Renal cortex interstitium (tissue), 11 donors: ENCODE measurements at regions not wholly inside any gene's neighbourhood (a gene's known extent, or its start where the extent isn't known, plus 50 kb on each side); places are given as distances from the start of the nearest gene placed in this dataset.
A peak's percentile ranks its signal among the peaks of the same experiment; 100 is the strongest.
"Not testable (repeated sequence)": the region's sequence is repeated elsewhere in the genome, so short reads cannot be mapped to it uniquely, and the experiment has no call there.

Source experiments
- DNase-seq, 11 donors: peaks; one replicate each; pipeline ENCODE4 v3.0.0-alpha.2; 2013; ENCODE audit warnings: low read depth in 9 of 11, low spot score in 4 of 11; ENCODE audit errors: extremely low read depth in 1 of 11

DNA sequence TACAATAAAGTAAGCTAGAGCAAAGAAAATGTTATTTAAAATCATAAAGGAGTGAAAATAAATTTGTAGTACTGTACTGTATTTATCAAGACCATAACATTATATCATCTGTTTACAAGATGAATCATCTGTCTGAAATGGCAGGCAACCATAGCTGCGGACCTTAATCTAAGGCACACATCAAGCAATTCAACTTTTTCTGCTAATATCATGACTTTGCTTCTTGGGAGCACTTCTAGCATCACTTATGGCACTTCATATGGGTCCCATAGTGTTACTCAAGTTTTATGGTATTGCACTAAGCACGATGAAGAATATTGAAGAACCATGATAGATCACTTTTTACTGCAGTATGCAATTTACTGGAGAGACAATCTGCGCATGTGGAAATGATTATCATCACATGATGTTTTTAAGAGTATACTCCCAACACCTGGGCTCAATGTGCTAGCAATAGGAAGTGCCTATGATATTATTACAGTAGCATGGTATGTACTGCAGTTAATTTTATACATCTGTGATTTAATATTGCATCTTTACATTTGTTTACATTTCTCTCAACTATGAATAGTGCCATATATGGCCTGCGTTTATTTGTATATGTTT, 137.7 kb upstream of the NECTIN3 start:
- no peak for DNase-seq

GRCh38 chr3:110938629-110939028, 133.0 kb upstream of the NECTIN3 start:
- DNase-seq: no peak

DNA sequence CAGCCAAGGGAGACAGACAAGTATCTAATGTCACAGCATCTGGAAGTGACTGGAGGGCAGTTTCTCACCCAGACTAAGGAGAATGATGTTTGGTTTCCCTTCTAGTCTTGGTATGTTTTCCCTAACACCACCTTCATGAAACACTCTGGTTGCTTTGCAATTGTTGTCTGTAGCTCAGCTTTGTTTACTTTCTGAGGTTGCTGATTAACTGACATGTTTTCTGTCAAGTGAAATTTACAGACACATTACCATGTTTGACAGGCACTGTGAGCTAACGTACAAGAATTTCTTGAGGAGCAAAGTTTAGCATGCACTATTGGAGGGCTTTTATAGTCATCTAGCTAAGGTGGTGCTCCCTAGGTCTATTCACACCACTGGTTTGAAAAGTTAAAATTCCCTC, 131.6 kb upstream of the NECTIN3 start:
- peak in 1 of 11 donors; percentile 12 for DNase-seq

DNA sequence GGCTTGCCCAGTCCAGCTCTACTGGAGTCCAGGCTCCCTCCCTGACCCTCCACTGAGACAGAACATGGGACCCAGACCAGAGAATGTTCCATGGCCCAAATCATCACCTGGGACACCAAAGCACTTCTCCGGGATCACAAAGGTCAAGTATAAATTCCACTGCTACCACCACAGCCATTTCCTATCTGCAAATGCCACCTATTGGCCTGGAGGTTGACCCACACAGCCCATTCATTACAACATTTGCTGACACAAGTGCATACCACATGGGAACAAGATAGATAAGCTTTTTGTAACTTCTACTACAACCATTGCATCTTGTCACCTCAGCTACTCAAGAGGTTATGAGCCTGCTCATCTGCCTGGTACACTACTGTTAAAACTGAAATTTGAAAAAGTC, 126.8 kb upstream of the NECTIN3 start:
- no peak for DNase-seq

GRCh38 chr3:110946810-110947209, 124.8 kb upstream of the NECTIN3 start:
- DNase-seq: no peak

DNA sequence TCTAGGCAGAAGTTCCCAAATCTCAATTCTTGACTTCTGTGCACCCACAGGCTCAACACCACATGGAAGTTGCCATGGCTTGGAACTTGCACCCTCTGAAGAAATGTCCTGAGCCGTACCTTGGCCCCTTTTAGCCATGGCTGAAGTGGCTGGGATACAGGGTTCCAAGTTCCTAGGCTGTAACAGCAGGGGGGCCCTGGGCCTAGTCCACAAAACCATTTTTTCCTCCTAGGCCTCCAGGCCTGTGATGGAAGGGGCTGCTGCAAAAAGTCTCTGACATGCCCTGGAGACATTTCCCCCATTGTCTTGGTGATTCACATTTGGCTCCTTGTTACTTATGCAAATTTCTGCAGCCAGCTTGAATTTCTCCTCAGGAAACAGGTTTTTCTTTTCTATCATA, 122.4 kb upstream of the NECTIN3 start:
- DNase-seq: not testable (repeated sequence)

DNA sequence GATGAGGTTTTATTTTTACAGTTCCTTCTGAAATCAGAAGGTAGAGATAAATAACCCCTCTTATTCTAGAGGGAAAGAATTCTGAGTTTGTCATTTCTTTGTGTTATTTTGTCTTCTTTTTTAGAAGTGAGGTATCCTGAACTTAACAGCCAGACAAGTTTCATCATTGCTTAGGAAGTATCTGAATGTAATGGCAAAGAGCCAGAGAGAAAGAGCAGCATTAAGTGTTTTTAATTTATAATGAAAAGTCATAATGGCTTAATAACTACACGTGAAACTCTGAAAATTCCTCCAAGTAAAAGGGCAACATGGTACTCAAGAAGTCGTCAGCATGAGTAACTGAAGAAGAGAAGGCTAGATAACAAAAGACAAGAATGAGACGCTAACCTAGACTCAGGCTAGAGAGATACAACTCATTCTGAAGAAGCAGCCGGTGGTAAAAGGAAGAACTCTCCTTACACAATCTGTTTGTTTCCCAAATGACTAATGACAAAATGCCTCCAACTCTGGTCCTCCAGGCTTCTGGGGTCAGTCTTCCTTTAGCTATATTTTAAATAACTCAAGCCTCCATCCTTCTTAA, 116.2 kb upstream of the NECTIN3 start:
- DNase-seq: no peak

DNA sequence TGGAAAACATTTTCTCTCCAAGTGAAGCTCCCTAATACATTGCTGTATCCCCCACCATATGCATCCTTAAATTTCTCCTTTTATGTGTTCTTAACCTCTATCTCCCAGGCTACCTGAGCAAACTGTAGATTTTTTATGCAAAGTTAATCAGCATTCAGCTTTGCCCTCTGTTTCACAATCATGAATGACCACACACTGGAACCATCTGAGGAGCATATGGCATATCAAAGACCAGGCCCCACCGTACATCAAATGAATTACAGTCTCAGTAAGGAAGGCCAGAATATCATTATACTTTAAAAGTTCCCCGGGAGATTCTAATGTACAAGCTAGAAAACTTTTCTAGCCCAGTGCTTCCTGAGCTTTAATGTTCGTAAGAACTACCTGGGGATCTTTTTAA, 115.5 kb upstream of the NECTIN3 start:
- no peak for DNase-seq

DNA sequence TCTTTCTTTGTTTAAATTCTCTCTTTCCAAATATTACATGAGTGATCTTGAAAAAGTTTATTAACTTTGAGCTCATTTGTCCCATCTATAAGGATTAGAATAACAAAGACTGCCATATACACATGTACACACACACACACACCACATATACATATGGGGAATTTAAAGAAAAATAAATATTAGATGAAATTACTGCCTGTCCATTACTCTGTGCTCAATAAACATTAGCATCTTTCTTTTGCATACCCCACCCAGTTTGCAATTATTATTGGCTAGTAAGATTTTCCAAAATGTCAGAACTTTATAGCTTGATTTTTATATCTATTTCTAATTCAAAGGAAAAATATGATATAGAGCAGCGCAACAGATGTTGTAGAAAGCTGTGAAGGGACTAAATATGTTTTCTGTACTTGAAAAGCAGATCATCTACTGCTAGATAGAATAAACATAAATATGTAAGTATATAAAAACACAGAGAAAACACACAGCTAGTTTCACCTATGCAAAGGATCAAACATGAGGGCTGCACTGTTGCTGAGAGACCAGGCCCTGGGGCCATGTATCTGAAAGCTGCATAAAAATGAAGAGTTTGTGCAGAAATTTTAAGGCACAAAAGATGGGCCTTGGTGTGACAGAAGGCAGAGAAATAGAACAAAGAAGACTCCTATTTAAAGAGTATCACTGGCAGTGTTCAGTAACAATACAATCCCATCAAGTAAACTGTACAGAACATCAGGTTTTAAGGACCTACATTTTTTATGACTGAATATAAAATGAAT, 114.2 kb upstream of the NECTIN3 start:
- DNase-seq: no peak

DNA sequence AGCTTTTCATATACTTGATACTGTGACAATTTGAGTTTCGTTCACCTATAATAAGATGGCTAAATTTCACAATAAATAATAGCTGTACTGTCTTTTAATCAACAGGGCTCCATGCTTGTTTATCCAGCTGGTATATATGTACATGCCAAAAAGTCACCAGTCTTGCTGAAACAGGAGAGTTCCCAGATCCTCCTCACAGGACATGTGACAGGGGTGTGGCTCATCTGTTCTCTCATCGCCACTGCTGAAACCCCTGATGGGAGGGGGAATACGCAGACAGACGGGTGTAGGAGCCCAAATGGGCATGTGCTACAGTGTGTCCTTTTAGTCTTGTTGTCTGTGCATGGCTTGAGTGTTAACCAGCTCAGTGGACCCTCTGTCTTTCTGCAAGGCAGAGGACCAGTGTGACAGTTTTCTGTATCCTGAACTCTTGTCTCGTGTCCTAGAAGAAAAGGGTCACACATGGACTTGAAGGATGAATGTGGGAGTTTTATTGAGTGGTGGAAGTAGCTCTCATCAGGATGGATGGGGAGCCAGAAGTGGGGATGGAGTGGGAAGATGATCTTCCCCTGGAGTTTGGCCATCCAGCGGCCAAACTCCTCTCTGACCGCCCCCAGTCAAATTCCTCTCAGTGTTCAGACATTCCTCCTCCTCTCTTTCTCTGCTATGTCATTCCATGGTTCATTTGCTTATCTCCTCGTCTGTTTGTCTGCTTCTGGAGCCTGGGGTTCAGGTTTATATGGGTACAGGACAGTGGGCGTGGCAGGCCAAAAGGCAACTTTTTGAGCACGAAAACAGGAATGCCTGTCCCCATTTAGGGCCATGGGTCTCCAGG, 113.1 kb upstream of the NECTIN3 start:
- DNase-seq: no peak

DNA sequence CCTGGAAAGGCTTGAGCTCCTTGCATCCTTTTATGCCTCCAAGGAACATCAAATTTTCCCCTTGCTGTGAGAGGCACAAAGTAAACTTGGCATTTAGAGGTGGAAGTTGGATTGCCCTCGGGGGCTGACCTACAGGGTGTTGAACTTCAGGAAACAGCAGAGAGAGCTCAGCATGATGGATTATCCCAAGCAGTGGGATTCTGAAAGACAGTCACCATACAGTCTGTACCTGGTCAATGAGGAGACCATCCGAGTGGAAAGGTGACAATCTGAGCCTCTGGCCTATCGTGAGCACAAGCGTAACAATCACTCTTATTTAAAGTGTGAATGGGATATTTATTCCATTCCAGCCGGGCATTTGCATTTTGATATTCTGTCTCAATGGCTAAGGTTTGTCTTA, 105.6 kb upstream of the NECTIN3 start:
- DNase-seq: no peak

DNA sequence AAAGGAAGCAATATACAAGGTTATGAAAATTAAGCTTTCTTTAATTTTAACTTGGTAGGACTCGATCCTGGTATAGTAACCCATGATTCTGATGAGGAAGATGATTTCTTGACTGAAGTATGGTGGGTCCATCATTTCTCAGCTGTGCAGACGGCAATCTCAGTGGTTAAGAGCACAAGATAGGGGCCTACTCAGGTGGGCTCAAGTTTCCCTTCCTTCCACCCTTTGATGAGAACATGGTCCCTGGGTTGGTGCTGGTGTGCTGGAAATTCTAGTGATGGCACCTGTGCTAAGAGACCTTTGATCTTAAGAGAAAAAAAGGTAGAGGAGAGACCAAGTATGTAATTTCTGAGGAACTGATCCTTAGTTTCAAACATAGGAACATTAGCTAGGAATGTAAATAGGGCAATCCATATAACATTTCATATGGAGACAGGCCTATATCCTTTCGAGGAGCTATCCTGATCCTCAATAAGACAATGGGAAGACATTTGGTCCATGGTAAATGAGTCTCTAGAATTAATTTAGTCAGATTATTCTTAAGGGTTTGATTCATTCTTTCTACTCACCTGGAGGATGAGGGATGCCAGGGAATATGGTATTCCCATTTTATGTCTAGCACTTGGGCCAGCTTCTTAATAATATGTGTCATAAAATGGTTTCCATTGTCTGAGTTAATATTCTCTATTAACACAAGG, 104.5 kb upstream of the NECTIN3 start:
- no peak for DNase-seq

DNA sequence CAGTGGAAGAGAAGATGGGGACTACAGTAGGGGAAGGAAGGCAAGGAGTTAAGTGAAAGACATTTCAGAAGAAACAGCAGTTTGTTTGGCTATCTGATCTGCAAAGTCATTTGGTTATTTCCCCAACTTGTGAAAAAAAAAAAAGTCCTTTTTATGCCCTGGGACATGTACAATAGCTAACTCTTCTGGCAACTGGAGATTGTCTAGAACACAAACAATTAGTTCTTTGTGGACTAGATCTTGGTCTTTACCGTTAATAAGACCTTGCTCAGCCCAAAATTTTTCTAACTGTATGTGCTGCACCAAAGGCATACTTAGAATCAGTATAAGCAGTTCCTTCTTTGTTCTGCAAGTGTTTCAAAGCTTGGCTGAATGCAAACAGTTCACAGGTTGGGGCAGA, 103.5 kb upstream of the NECTIN3 start:
- no peak for DNase-seq

DNA sequence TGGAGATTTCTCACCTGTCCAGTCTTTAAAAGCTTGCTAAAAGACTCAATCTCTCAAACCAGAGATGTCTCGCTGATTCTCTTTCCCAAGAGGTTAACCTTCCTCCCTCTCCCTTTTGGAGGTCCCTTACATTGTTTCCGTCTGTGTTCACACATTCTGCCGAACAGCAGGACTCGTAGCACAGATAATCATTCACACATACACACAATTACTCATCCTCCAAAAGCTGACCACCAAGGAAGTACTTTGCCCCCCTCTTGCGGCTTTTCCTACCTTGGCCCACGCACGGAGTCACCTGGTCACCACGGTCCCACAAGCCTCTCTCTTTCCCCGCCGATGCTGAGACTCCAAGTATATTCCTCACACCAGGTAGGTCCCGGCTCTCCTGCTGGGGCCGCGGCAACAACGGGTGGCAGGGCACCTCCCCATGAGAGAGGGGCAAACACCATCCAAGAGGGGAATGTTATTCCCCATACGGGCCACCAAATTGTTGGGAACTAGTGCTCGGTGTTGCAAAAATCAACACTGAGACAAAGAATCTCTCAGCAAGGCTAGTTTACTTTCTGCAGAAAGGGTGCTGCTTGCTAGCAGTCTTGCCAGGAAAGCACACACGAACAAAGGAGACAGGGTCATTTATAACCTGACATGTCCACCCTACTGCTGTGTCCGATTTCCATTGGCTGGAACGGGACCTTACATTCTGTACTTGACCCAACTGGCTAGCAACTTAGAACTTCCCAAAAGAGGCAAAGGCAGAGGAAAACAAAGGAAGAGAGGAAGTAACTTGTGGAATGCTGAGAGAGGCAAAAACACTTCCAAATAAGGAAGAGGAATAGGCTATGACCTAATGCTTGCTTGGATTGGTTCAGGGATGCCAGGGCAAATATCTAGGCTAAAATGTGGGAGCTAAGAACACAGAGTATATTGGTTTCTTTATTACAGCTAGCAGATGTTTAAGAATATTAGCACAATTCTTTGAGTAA, 102.1 kb upstream of the NECTIN3 start:
- no peak for DNase-seq

DNA sequence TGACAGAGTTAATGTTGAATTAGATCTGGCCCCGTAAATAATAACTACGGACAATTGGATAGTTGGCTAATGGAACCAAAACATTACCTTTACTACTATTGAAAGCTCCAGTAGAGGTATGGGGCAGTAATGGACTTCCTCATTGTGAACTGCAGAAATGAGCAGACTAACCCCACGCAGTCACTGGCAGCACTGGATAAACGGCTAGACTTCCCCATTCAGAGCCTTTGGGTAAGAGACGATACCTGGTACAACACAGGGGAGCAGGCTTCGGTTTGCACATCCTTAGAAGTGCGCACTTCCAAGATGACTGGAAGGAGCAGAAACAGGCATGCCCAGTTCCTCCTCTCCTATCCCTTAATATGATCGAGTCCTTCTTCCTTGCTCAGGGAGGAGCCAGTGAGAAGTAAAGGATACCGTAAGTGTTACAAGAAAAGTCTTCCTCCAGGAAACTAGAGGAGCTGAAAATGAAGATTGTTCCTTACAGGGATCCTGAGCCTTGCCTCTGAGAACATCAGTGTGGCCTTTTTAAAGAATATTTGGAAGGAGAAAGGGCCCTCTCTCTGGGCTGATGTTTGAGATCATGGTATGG, 100.5 kb upstream of the NECTIN3 start:
- no peak for DNase-seq

GRCh38 chr3:110973263-110973895, 98.2 kb upstream of the NECTIN3 start:
- DNase-seq: no peak

GRCh38 chr3:110974902-110975301, 96.7 kb upstream of the NECTIN3 start:
- DNase-seq: no peak
